CD14-positive monocyte (primary cell): ENCODE measurements at regions not wholly inside any gene's neighbourhood (a gene's known extent, or its start where the extent isn't known, plus 50 kb on each side); places are given as distances from the start of the nearest gene placed in this dataset.

Source experiments
- DNase-seq, 3 donors: peaks; one replicate each; pipeline ENCODE4 v3.0.0-alpha.2; 2011 to 2022
- H2AFZ ChIP-seq: 2 replicates; pipeline ENCODE4 v1.6.0; 2012; ENCODE audit warnings: mild to moderate bottlenecking, low read depth, low read length, inconsistent platforms; ENCODE audit not compliant: insufficient read depth, poor library complexity, severe bottlenecking
- H3K27ac ChIP-seq, 2 donors: 1 replicate in 1 of 2; 2 replicates in 1 of 2; pipeline ENCODE4 v1.5.1; 2012 to 2013; ENCODE audit warnings: low read length in 2 of 2, control low read depth in 1 of 2, inconsistent platforms in 1 of 2, low read depth in 1 of 2, mild to moderate bottlenecking in 1 of 2
- H3K27me3 ChIP-seq, 2 donors: one replicate each; pipeline versions ENCODE4 v1.6.0 to v1.6.1; 2011 to 2013; ENCODE audit warnings: low read length in 2 of 2; ENCODE audit not compliant: control insufficient read depth in 2 of 2, insufficient read depth in 2 of 2
- H3K36me3 ChIP-seq, 2 donors: replicated peaks in 1 of 2; 1 replicate in 1 of 2; 2 replicates in 1 of 2; pipeline versions ENCODE4 v1.5.1 to v1.6.1; 2012 to 2013; ENCODE audit warnings: low read length in 2 of 2, control low read depth in 1 of 2, inconsistent platforms in 1 of 2, mild to moderate bottlenecking in 1 of 2; ENCODE audit not compliant: insufficient read depth in 2 of 2, control insufficient read depth in 1 of 2
- H3K4me1 ChIP-seq, 2 donors: 1 replicate in 1 of 2; 2 replicates in 1 of 2; pipeline versions ENCODE4 v1.5.1 to v1.6.1; 2012 to 2013; ENCODE audit warnings: low read length in 2 of 2, control low read depth in 1 of 2, inconsistent platforms in 1 of 2, mild to moderate bottlenecking in 1 of 2, moderate library complexity in 1 of 2; ENCODE audit not compliant: insufficient read depth in 2 of 2, control insufficient read depth in 1 of 2
- H3K4me2 ChIP-seq: replicated peaks from 2 replicates; pipeline ENCODE3; 2012; ENCODE audit warnings: low read length, moderate library complexity, mild to moderate bottlenecking; ENCODE audit not compliant: poor library complexity, severe bottlenecking; ENCODE audit errors: extremely low read depth
- H3K4me3 ChIP-seq, 3 experiments: fragments of 200-600 bp in 1 of 3; sonication (generic) in 1 of 3; replicated peaks in 1 of 3; 1 replicate in 2 of 3; 2 replicates in 1 of 3; pipeline ENCODE4 v1.5.1; 2011 to 2013; ENCODE audit warnings: low read length in 3 of 3, mild to moderate bottlenecking in 3 of 3, control low read depth in 2 of 3, low read depth in 2 of 3, inconsistent platforms in 1 of 3, moderate library complexity in 1 of 3
- H3K79me2 ChIP-seq: 2 replicates; pipeline ENCODE4 v1.6.0; 2012; ENCODE audit warnings: mild to moderate bottlenecking, control low read depth, inconsistent platforms, low read length, moderate library complexity; ENCODE audit not compliant: insufficient read depth
- H3K9ac ChIP-seq: 2 replicates; pipeline ENCODE4 v1.6.0; 2017; ENCODE audit warnings: low read length, mild to moderate bottlenecking; ENCODE audit not compliant: insufficient read depth, poor library complexity, severe bottlenecking
- H3K9me3 ChIP-seq, 2 donors: replicated peaks in 1 of 2; 1 replicate in 1 of 2; 2 replicates in 1 of 2; pipeline versions ENCODE4 v1.5.1 to v1.6.1; 2012 to 2013; ENCODE audit warnings: low read length in 2 of 2, control low read depth in 1 of 2; ENCODE audit not compliant: control insufficient read depth in 1 of 2, insufficient read depth in 1 of 2
- H4K20me1 ChIP-seq: 2 replicates; pipeline ENCODE4 v1.6.0; 2012; ENCODE audit warnings: mild to moderate bottlenecking, low read length, control low read depth, moderate library complexity; ENCODE audit not compliant: insufficient read depth
- H3K27ac Mint-ChIP-seq, 7 donors: one replicate each; pipeline ENCODE4 v1.8.0; 2020; ENCODE audit warnings: mild to moderate bottlenecking in 7 of 7, mixed read lengths in 7 of 7, moderate library complexity in 6 of 7, inconsistent platforms in 2 of 7
- H3K27me3 Mint-ChIP-seq, 3 donors: one replicate each; pipeline ENCODE4 v1.8.0; 2021 to 2022; ENCODE audit warnings: low read depth in 3 of 3, mild to moderate bottlenecking in 3 of 3, mixed read lengths in 3 of 3, moderate library complexity in 3 of 3, inconsistent platforms in 1 of 3
- H3K36me3 Mint-ChIP-seq, 2 donors: one replicate each; pipeline ENCODE4 v1.8.0; 2020; ENCODE audit warnings: mixed read lengths in 2 of 2, inconsistent platforms in 1 of 2, mild to moderate bottlenecking in 1 of 2
- H3K4me1 Mint-ChIP-seq: one replicate; pipeline ENCODE4 v1.8.0; 2020; ENCODE audit warnings: mild to moderate bottlenecking, mixed read lengths
- H3K4me3 Mint-ChIP-seq, 2 donors: one replicate each; pipeline ENCODE4 v1.8.0; 2020; ENCODE audit warnings: mild to moderate bottlenecking in 2 of 2, mixed read lengths in 2 of 2, moderate library complexity in 1 of 2
- H3K9me3 Mint-ChIP-seq, 7 donors: one replicate each; pipeline ENCODE4 v1.8.0; 2020 to 2022; ENCODE audit warnings: mixed read lengths in 7 of 7, mild to moderate bottlenecking in 6 of 7, moderate library complexity in 6 of 7, inconsistent platforms in 2 of 7
- WGBS: methylation state at CpG from one replicate; pipeline ENCODE4 v1.1.5; 2013; ENCODE audit warnings: missing lambda C conversion rate; ENCODE audit not compliant: insufficient coverage; 5-methylcytosine and 5-hydroxymethylcytosine counted together
- intact Hi-C, 2 donors: fragments of 100-400 bp; cut with micrococcal nuclease; formaldehyde crosslinking; loops; one replicate each; pipeline versions ENCODE4 v1.15.0 to v1.15.1; 2023
- TF ChIP-seq, protein P1 (sequence below): fragments of 200-600 bp; IDR thresholded peaks from one replicate; pipeline ENCODE4 v1.8.0; 2022; ENCODE audit warnings: antibody characterized with exemption, mild to moderate bottlenecking

- H3K27ac ChIP-seq: no peak overlapping the region
- no peaks in the 10 kb centered on the region for H3K27me3 ChIP-seq
- H3K36me3 ChIP-seq: no peaks in the 10 kb centered on the region
- peaks cover 0 to 3% (median 1%) of the 10 kb centered on the region in 3 donors for H3K27me3 Mint-ChIP-seq
- no peak overlapping the region for H3K4me2 ChIP-seq
- no peaks in the 10 kb centered on the region for H3K4me1 Mint-ChIP-seq
- no peak for DNase-seq
- no peaks in the 10 kb centered on the region for H3K36me3 Mint-ChIP-seq
- no peak overlapping the region for H3K4me3 Mint-ChIP-seq
- H3K9me3 ChIP-seq: peaks cover 3 to 4% of the 10 kb centered on the region in 2 donors
- 100% methylated on average over 5 of the region's 6 CpGs for WGBS
- no peaks in the 10 kb centered on the region for H3K4me1 ChIP-seq
- no peak overlapping the region for H3K4me3 ChIP-seq
- H3K9me3 Mint-ChIP-seq: peaks cover 4 to 15% (median 9%) of the 10 kb centered on the region in 7 donors
- intact Hi-C loops: no loop called here
- H3K79me2 ChIP-seq: no peaks in the 10 kb centered on the region
- H3K9ac ChIP-seq: no peak overlapping the region
- H3K27ac Mint-ChIP-seq: no peak overlapping the region
- TF ChIP-seq, protein P1, sequence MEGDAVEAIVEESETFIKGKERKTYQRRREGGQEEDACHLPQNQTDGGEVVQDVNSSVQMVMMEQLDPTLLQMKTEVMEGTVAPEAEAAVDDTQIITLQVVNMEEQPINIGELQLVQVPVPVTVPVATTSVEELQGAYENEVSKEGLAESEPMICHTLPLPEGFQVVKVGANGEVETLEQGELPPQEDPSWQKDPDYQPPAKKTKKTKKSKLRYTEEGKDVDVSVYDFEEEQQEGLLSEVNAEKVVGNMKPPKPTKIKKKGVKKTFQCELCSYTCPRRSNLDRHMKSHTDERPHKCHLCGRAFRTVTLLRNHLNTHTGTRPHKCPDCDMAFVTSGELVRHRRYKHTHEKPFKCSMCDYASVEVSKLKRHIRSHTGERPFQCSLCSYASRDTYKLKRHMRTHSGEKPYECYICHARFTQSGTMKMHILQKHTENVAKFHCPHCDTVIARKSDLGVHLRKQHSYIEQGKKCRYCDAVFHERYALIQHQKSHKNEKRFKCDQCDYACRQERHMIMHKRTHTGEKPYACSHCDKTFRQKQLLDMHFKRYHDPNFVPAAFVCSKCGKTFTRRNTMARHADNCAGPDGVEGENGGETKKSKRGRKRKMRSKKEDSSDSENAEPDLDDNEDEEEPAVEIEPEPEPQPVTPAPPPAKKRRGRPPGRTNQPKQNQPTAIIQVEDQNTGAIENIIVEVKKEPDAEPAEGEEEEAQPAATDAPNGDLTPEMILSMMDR: no peak
- no peak overlapping the region for H2AFZ ChIP-seq
- H4K20me1 ChIP-seq: no peaks in the 10 kb centered on the region
Measured at GRCh38 chr2:120999377-121000097, 263.9 kb downstream of the GLI2 start.

GRCh38 chr2:121000804-121001203 is 265.1 kb downstream of the GLI2 start:
- Mint-ChIP-seq H3K4me3 (no peak overlapping the region), H3K4me1 (no peaks in the 10 kb centered on the region), H3K36me3 (no peaks in the 10 kb centered on the region), H3K27ac (no peak overlapping the region), H3K9me3 (peaks cover 4 to 18% (median 9%) of the 10 kb centered on the region in 7 donors), H3K27me3 (peaks cover 1 to 3% (median 2%) of the 10 kb centered on the region in 3 donors)
- Histone ChIP-seq H2AFZ (no peak overlapping the region), H3K27me3 (no peaks in the 10 kb centered on the region), H3K79me2 (no peaks in the 10 kb centered on the region), H3K4me3 (no peak overlapping the region), H3K9me3 (peaks cover 3 to 4% of the 10 kb centered on the region in 2 donors), H3K27ac (no peak overlapping the region), H3K4me1 (no peaks in the 10 kb centered on the region), H3K9ac (no peak overlapping the region), H3K4me2 (no peak overlapping the region), H3K36me3 (no peaks in the 10 kb centered on the region), H4K20me1 (no peaks in the 10 kb centered on the region)
- TF ChIP-seq, protein P1: no peak
- no peak for DNase-seq
- WGBS: 100% methylated on average over 2 of the region's 3 CpGs
- intact Hi-C loops: no loop called here
